ENCODE measurements at regions not wholly inside any gene's neighbourhood (a gene's known extent, or its start where the extent isn't known, plus 50 kb on each side); places are given as distances from the start of the nearest gene placed in this dataset.

DNA sequence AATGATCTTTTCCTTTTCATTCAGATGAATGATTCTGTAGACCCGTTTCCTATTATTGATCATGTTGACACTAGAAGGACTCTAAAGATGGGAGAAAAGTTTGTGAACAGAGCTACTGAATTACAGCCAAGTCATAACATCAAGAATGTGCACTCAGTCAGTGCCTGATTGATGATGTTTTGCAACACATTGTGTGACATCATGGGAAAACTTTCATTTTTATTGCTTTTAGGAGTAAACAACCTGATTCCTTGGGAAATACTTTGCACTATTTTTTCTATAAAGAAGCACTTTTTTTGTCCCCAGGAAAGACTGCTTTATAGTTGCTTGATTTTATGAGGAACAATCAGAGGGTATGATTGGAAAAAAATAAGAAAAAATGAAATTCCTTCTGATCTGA lies 383.8 kb upstream of the JAG1 start:
- TF ChIP-seq POLR2AphosphoS5 (IDR thresholded peaks at IDR 0.05; ENCODE audit: low read depth, low read length) (no peak), TAF1 (IDR thresholded peaks at IDR 0.05; ENCODE audit: borderline replicate concordance, insufficient read depth, low read length) (no peak)
- TF ChIP-seq, protein P1, sequence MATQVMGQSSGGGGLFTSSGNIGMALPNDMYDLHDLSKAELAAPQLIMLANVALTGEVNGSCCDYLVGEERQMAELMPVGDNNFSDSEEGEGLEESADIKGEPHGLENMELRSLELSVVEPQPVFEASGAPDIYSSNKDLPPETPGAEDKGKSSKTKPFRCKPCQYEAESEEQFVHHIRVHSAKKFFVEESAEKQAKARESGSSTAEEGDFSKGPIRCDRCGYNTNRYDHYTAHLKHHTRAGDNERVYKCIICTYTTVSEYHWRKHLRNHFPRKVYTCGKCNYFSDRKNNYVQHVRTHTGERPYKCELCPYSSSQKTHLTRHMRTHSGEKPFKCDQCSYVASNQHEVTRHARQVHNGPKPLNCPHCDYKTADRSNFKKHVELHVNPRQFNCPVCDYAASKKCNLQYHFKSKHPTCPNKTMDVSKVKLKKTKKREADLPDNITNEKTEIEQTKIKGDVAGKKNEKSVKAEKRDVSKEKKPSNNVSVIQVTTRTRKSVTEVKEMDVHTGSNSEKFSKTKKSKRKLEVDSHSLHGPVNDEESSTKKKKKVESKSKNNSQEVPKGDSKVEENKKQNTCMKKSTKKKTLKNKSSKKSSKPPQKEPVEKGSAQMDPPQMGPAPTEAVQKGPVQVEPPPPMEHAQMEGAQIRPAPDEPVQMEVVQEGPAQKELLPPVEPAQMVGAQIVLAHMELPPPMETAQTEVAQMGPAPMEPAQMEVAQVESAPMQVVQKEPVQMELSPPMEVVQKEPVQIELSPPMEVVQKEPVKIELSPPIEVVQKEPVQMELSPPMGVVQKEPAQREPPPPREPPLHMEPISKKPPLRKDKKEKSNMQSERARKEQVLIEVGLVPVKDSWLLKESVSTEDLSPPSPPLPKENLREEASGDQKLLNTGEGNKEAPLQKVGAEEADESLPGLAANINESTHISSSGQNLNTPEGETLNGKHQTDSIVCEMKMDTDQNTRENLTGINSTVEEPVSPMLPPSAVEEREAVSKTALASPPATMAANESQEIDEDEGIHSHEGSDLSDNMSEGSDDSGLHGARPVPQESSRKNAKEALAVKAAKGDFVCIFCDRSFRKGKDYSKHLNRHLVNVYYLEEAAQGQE (IDR thresholded peaks at IDR 0.05; ENCODE audit: insufficient read depth in 1 of 2, low read depth in 2 of 2, low read length in 2 of 2) = no peak
